ENCODE measurements at regions not wholly inside any gene's neighbourhood (a gene's known extent, or its start where the extent isn't known, plus 50 kb on each side); places are given as distances from the start of the nearest gene placed in this dataset.
A peak's percentile ranks its signal among the peaks of the same experiment; 100 is the strongest.

- 81% methylated on average over 12 of the region's 16 CpGs for WGBS (ENCODE audit: insufficient coverage, low coverage, missing lambda C conversion rate)
- in situ Hi-C loops (cut with MboI), result loop anchor here (5.0 kb wide), 1 partner anchor 65 kb away; no protein-coding TSS in a partner anchor
- no peak for ATAC-seq
- no peaks in the 10 kb centered on the region for H3K79me2 ChIP-seq (ENCODE audit: control insufficient read depth, insufficient read depth, low read length)
- H3K9me3 ChIP-seq (replicated peaks; ENCODE audit: control insufficient read depth, insufficient read depth, low read depth, low read length), result no peaks in the 10 kb centered on the region
- H3K4me2 ChIP-seq (ENCODE audit: insufficient read depth, low read length), result no peak overlapping the region
- FAIRE-seq, result no peak
- H3K4me3 ChIP-seq, result no peak overlapping the region
- H2AFZ ChIP-seq (ENCODE audit: low read depth, low read length), result no peak overlapping the region
- no peaks in the 10 kb centered on the region for H3K9me1 ChIP-seq (ENCODE audit: control insufficient read depth, insufficient read depth, low read length)
- BruUV-seq (replicated peaks), result no TSS peak
- ChIA-PET POLR2A (interaction anchor here (0.6 kb wide), 1 partner anchor 162 kb away, joined by 3 read pairs; no protein-coding TSS in a partner anchor), CTCF (ENCODE audit: low intra/inter-chr PET ratio) (no interaction called here)
- no peak overlapping the region for H3K9ac ChIP-seq (ENCODE audit: insufficient read depth in 1 of 2, low read depth in 2 of 2, low read length in 2 of 2)
- no peaks in the 10 kb centered on the region for H3K27me3 ChIP-seq (ENCODE audit: control insufficient read depth in 2 of 2, insufficient read depth in 2 of 2, low read length in 2 of 2)
- peak; percentile 52 for TF ChIP-seq POLR2G (IDR thresholded peaks at IDR 0.05; ENCODE audit: low read depth, low read length)
- TF ChIP-seq, protein P1, sequence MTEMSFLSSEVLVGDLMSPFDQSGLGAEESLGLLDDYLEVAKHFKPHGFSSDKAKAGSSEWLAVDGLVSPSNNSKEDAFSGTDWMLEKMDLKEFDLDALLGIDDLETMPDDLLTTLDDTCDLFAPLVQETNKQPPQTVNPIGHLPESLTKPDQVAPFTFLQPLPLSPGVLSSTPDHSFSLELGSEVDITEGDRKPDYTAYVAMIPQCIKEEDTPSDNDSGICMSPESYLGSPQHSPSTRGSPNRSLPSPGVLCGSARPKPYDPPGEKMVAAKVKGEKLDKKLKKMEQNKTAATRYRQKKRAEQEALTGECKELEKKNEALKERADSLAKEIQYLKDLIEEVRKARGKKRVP (CRISPR knock-in tag; IDR thresholded peaks at IDR 0.05), result no peak
- peaks cover 6% of the 10 kb centered on the region; the same call in 1 of the 2 replicates for H4K20me1 ChIP-seq (replicated peaks; ENCODE audit: control insufficient read depth, insufficient read depth, low read length)
- no peak overlapping the region for H3K27ac ChIP-seq (ENCODE audit: extremely low read depth, low read depth, low read length)
- intact Hi-C loops (cut with micrococcal nuclease), result no loop called here
- no peak for DNase-seq (ENCODE audit: extremely low read depth in 1 of 4, low spot score in 3 of 4)
- H3K36me3 ChIP-seq (ENCODE audit: control insufficient read depth, insufficient read depth, low read length), result peaks cover 89% of the 10 kb centered on the region; the same call in 2 of the 3 replicates
- peaks cover 0 to 6% of the 10 kb centered on the region in 2 experiments; a peak in 2 of 5 replicates for H3K4me1 ChIP-seq (replicated peaks in 1 of 2; ENCODE audit: control insufficient read depth in 2 of 2, insufficient read depth in 2 of 2, low read length in 2 of 2)
These were observed 351.2 kb downstream of the SEC14L1 start for GRCh38 chr17:77491921-77492445.
